Effector CD4-positive, alpha-beta T cell (primary cell): ENCODE measurements at regions not wholly inside any gene's neighbourhood (a gene's known extent, or its start where the extent isn't known, plus 50 kb on each side); places are given as distances from the start of the nearest gene placed in this dataset.
"Not testable (repeated sequence)": the region's sequence is repeated elsewhere in the genome, so short reads cannot be mapped to it uniquely, and the experiment has no call there.

Experiments used
- DNase-seq: peaks from one replicate; pipeline ENCODE4 v3.0.0-alpha.2; 2020

DNA sequence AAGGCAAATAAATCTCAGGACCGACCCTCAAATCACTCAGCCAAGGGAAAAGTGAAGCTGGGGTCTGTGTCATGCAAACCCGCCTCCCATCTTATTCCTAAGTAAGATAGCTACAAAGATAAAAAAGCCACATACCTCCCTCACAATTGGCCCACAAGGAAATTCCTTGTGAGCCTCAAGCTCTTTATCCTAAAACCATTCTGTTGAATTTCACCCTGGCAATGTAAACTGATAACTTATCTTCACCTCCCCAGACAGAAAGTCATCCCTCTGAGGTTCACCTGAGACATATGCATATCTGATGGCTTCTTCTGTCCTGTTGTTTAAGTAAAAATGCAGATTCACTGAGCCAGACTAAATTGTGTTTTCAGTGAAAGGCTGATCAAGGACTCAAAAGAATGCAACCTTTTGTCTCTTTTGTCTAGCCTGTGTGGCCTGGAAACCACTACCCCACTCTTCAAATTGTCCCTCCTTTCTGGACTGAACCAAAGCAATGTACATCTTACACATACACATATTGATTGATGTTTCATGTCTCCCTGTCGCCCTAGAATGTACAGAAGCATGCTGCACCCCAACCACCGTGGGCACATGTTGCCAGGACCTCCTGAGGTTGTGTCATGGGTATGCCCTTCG, 91.3 kb downstream of the MFAP3L start:
- DNase-seq = no peak

DNA sequence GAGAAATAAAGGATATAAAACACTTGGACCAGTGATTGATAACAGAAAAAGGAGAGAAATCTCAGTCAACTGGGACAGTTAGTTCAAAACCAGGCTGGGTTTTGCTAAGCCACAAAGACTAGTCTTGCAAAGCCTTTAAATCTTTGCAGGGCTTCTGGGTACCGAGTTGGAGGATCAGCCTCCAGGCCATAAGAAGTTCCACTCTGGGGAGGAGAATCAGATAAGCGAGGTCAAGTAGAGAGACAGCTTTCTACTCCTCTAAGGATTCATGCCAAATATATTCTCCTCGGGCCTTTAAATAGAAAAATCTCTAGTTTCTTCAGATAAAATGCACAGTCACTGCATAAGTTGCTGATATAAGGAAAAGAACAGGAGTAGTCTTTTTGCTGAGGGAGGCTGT, 92.7 kb downstream of the MFAP3L start:
- DNase-seq = no peak

DNA sequence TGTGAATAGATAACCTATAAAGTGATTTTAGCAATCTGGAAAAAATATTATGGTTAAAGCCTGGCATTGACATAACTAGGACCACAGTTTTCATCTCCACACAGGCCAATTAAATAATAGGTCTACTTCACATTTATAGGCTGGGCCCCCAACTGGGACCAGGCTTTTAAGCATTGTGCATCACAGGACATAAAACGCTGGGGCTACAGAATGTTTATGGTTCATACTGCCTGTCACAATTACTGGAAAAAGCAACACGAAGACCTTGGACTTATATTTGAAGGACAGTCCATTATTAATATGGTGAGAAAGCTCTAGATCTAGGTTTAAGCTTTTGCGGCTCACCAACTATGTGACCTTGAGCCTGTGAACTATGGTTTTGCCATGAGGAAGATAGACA, 94.2 kb downstream of the MFAP3L start:
- DNase-seq = no peak

DNA sequence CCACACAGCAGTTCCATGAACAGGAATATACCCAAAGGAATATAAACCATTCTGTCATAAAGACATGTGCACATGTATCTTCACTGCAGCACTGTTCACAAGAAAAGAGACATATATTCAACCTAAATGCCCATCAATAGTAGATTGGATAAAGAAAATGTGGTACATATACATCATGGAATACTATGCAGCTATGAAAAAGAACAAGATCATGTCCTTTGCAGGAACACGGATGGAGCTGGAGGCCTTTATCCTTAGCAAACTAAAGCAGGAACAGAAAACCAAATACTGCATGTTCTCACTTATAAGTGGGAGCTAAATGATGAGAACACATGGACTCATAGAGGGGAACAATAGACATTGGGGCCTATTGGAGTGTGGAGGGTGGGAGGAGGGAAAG, 95.4 kb downstream of the MFAP3L start:
- DNase-seq = not testable (repeated sequence)

DNA sequence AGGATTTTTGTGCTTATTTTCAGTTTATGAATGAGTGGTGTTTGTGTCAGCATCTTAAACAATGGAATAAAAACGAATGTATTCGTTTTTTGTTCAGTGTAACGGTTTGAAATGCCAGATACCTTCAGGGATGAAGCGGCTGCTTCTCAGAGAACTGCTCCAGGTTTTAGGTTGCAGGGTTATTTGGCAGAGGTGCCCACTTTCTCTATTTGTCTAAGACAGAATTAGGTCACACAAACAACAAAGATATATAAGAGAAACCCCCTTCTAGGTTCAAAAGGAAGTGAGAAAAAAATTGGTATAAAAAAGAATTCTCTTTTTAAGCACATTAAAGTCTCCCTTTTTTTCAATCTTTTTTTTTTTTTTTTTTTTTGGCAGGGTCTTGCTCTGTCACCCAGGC, 98.9 kb downstream of the MFAP3L start:
- DNase-seq = no peak

DNA sequence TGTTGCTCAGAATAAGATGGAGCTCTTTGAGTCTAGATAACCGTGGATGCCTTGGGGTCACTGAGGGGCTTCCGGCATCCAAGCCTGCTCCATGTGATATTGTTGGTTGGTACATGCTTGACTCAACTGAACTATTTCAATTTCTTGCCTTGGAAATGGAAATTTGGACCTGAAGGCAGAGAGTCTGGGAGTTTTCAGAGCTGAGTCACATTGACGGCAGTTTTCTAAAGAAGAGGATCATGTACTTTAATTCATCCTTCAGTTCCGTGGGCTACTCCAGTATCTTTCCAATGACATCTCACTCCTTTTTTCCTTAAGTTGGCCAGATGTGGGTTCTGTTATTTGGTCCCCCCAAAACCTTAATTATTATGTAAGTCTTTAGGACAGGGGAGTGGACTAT, 100.5 kb downstream of the MFAP3L start:
- DNase-seq = no peak

DNA sequence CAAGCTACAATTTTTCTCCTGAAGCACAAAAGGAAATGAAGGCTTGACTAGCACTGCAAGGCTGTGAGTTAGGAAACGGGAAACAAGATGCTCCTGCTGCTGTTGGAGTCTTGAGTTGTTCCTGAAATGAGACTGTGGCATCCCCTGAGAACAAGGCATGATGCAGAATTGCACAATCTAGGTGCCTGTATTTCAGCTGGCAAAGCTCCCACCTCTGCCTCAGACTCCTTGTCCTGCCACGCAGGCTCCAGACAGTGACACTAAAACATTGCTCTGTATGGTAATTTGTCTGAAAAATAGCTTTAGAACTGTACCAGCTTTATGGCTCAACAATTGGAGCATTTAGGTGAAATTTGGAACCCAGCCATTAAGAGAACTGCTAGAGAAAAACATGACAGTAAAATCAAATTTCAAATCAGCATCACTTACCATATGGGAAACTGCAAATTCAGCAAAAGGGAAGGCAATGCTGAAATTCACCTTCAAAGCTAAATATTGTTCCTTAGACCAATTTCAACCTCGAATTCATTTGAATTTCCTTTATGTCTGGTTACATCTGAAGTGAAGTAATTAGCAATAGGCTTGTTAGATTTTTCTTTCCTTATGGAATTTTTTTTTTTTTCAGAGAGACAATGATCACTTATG, 103.4 kb downstream of the MFAP3L start:
- DNase-seq = no peak

DNA sequence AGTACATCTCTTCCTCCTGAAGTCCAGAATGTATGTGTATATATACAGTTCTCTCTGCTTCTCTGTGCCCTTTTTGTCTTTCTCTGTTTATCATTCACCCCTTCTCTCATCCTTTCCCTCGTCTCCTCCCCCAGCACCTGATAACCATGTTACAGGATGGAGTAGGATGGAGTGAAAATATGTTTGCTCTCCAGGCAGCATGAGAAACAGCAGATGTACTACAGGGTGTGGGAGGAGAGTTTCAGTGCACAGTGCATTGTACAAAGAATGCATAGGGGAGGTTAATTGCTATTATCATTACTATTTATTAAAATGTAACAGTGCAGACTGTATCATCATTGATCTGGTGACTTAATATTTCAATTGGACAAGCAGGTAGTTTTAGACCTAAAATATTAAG, 104.5 kb downstream of the MFAP3L start:
- no peak for DNase-seq

DNA sequence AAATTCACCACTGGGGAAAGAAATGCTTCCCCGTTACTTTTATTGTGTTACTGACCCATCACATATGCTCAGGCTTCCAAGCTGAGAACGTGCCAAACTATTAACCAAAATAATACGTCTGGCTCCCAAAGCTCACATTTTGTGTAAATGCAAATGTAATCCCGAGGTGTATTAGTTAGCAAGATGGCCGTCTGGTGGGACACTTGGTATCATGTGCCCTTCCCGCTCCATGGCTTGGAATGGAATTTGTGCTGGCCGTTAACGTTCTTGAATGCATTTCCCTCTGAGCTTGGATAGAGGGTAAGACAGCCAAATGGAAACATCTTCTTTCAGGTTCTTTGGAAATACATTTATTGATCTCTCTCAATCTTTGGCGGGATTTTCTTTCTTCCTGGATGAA, 105.0 kb downstream of the MFAP3L start:
- DNase-seq = no peak

DNA sequence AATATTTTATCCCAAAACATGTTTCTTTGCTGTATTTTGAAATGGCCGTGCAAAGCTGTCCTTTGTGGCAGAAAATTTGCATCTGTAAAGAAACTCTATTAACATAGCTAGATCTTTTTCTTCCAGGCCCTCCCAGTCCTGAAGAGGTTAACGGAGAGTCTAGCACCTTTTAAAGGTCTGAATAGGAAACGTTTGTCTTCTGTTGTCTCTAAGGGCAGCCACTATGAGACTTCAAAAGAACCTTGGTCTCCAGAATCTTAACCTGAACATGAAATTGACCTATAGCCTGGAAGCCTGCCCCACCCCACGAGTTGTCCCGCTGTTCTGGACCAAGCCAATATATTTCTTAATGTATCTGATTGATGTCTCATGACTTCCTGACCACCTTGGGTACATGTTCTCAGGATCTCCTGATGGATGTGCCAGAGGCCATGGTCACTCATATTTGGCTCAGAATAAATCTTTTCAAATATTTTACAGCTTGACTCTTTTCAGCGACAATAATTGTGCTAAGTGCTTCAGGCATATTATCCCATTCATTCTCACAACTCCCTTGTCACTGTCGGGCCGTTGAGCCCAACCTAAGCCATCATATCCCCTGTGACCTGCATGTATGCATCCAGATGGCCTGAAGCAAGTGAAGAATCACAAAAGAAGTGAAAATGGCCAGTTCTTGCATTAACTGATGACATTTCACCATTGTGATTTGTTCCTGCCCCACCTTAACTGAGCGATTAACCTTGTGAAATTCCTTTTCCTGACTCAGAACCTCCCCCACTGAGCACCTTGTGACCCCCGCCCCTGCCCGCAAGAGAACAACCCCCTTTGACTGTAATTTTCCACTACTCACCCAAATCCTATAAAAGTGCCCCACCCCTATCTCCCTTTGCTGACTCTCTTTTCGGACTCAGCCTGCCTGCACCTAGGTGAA, 106.7 kb downstream of the MFAP3L start:
- not testable (repeated sequence) for DNase-seq

DNA sequence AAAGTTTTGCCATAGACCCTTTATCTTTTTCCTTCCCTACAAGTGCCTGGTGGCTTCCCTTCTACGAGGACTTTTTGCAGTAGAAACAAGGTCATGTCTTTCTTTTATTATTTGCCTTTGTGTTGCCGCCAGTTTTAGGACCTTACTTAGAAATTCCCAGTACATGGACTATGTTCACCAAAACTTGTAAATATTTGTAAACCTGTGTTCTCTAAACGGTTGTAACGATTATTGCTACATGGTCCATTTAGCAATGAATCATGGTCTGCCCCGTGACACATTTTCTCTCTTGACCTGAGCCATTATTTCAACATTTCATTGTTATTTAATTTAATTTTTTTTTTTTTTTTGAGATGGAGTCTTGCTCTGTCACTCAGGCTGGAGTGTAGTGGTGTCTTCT, 110.7 kb downstream of the MFAP3L start:
- DNase-seq = no peak

DNA sequence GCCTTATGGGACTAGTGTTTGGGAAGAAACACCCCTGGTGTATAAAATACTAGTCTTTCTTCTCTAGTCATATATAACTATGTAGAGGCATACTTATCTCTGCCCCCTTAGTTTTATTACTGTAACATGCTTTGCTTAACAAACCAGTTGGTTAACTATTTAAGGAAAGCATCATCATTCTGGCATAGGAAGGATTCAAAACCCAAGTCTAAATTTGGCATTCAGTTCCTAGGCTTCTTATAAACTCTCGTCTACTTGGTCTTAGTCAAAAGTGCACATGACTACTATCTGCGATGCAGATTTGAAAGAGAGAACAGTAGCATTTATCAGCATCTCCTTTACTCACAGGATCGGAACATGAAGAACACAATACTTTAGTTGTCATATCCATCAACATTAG, 111.3 kb downstream of the MFAP3L start:
- no peak for DNase-seq

DNA sequence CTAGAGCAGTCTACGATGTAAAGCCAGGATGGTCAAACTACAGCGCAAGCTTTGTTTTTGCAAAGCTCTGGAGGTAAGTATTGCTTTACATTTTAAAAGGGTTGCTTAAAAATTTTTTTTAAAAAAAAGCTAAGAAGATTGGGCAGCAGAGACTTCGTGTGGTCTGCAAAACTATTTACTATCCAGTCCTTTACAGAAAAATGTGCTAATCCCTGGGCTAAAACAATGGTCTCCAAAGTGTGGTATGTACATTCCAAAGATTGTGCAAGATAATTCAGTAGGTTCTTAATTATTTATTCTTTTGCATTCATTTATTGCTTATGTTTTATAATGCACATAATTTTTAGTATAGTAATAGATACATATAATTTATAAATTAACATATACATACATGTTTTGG, 113.2 kb downstream of the MFAP3L start:
- no peak for DNase-seq

DNA sequence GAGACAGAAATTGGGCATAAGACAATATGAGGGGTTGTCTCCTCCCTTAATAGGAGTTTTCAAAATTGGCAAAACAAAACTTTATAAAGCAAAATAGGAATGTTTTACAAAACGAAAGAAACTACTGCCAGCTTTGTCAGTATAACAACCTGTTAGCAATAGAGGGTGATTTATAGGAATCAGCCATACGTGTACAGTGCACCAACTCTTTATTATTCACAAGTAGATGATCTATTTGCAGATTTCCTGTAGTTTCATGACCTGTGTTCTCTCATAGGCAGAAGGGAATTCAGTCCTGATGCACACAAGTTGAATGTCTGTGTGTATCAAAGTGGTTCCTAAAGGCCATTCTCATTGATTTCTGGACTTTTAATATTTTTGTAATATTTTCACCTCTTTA, 116.3 kb downstream of the MFAP3L start:
- DNase-seq = no peak

DNA sequence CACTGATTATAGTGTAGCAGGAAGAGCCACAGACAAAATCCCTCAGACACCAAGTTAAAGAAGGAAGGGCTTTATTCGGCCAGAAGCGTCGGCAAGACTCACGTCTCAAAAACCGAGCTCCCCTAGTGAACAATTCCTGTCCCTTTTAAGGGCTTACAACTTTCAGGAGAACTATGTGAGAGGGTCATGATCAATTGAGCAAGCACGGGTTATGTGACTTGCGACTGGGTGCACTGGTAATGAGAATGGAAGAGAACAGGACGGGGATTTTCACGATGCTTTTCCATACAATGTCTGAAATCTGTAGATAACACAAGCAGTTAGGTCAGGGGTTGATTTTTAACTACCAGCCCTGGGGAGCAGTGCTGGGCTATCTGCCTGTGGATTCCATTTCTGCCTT, 116.7 kb downstream of the MFAP3L start:
- DNase-seq = no peak

DNA sequence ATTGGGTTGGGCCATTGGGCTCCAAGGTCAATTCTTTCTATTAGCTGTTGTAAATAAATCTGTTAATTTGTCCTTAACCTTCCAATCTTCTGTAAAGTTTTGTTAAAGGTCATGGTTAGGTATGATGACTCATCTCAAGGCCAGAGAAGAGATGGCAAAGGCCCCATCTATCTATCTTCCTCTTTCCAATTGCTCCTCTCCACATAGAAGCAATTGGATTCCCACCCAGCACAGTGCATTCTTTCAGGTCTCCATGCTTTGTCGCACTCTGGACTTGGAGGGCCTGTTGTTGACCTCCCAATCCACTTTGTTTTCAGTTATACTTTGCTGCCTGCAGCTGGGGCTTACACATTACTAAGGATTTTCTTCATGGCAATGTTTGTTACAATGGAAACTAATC, 118.5 kb downstream of the MFAP3L start:
- DNase-seq = no peak

DNA sequence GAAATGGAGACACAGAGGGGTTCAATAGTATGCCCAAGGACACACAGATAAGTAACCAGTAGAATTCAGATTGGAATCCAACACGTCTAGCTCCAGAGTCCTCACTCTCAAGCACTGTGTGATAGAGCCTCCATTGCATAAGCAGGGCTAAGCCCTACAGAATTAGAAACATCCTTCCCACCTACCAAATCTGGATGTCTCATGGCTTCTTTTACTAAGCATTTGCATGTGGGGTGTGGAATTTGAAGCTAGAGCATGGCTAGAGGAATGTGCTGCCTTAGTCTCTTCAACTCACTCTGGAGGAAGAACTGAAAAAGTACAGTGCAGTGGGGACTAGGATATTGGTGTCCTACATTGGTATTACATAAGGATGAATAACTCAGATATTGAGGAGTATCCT, 119.4 kb downstream of the MFAP3L start:
- no peak for DNase-seq

DNA sequence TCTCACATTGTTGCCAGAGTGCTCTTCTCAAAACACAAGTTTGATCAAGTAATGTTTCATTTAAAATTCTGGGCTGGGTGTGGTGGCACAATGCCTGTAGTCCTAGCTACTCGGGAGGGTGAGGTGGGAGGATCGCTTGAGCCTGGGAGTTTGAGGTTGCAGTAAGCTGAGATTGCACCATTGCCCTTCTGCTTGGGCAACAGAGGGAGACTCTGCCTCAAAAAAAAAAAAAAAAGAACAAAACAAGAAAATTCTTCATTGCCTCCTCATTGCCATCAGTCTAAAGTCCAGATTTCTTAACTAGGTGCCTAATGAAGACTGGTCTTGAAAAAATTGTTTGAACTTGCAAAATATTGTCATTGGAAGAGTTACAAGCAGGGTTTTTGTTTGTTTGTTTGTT, 120.1 kb downstream of the MFAP3L start:
- no peak for DNase-seq

DNA sequence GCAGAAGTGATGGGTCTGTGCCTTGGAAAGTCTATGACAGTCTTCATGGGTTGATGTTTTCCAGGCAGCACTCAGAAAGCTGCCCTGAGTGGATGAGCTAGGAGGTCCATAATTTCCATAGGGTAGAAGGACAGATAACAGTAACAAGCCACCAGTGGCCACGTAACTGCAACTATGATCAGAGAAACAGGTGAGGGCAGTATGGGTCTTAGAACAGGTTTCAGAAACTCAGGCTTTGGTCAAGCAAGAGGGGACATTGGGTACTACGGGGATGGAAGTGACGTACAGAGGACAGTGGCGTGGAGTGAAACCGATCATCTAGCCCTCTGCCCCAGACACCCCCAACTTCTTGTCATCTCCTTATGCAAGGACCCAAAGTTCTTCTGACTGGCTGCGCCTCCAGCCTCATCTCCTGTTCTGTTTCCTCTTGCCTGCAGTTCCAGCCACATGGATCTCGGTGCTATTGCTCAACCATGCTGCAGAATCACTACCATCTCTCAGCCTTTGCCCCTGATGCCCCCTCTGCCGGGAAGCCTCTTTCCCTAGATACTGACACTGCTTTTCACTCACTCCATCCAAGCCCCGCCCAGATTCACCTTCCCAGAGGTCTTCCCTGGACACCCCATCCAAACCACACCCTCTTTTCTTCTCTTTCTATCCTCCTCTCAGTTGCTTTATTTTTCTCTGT, 123.4 kb downstream of the MFAP3L start:
- DNase-seq = no peak

DNA sequence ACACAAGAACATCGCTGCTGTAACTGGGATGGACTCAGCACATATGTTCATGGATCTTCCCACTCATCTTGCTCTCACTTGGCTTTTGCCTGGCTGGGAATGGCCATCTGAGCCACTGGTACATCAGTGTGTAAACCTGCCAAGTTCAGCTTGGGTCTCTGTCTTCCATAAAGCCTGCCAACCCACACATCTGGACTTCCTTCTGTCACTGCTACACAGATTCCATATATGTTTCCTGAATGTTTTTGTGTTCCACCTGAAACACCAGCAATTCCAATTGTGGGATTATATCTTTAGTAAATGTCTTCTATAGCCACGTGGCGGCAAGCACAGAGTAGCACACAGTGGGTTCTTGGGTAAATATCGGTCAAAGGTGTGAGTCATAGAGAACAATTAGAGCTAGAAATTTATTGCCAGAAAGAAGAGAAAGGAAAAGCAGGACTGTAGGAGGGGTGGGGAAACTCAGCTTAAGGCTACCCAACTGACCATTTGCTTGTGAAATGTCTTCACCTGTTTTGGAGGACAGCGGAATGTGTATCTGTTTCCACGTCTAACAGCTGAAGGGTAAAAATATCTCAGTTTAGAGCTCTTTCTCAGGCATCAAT, 125.9 kb downstream of the MFAP3L start:
- DNase-seq = no peak

DNA sequence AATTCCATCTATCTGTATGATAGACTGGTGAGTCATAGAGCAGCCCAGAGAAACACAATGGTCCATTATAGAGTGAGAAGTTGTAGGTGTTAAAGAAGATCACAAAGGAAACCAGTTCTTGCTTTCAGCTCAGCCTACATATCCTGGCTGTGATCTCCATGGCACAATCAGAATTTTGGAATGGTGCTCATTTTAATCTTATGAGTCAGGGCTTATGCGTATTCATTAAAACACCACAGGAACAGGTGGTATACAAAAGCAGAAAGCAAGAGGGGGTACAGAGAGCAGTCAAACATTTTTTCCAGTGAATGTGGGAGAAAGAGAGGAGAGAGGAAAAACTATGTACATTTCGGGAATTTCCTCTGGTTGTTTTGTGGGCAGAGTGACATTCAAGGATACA, 126.9 kb downstream of the MFAP3L start:
- DNase-seq = no peak

DNA sequence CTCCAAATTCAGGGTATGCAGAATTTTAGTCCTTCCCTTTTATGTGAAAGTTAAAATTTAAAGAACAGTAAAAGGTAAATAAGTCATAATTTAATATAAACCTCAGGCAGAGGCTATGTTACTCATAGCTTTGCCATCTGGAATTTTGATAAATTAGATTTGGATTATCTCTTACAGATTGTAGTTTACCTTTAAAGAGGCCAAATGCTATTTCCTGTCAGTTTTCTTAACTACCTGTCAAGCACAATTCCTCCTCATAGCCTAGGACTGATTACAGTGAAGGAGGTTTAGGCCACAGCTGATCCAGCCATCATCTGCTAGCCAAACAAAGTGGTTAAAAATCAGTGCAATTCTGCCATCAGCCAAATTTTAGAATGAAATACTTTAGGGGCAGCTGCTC, 128.1 kb downstream of the MFAP3L start:
- no peak for DNase-seq

DNA sequence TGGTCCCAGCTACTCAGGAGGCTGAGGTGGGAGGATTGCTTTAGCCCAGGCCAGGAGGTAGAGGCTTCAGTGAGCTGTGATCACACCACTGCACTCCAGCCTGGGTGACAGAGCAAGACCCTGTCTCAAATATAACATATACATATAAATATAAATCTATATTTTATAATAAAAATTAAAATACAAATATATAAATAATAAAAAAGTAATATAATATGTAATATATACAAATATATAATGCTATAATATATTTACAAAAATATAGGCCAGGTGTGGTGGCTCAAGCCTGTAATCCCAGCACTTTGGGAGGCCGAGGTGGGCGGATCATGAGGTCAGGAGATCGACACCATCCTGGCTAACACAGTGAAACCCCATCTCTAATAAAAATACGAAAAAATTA, 131.4 kb downstream of the MFAP3L start:
- not testable (repeated sequence) for DNase-seq
